GM13977 (cell line): ENCODE measurements at regions not wholly inside any gene's neighbourhood (a gene's known extent, or its start where the extent isn't known, plus 50 kb on each side); places are given as distances from the start of the nearest gene placed in this dataset.

Experiments used
- DNase-seq: peaks from one replicate; pipeline ENCODE4 v3.0.0; 2012; ENCODE audit warnings: low spot score
- CTCF ChIP-seq: IDR thresholded peaks from 2 replicates; pipeline ENCODE4 v1.5.1; 2012; ENCODE audit warnings: mild to moderate bottlenecking, control low read depth; ENCODE audit not compliant: insufficient read depth; ENCODE audit errors: extremely low read depth, missing control alignments
- in situ Hi-C: fragments of 300-500 bp; cut with MboI; formaldehyde crosslinking; loops from one replicate; pipeline ENCODE4 v1.12.0; 2022; ENCODE audit warnings: low sequenced_read_pairs, low pct_unique_long_range_greater_than_20kb, mixed read lengths, inconsistent platforms; ENCODE audit not compliant: unreplicated experiment

- no peak for TF ChIP-seq CTCF
- in situ Hi-C loops, result no loop called here
- no peak for DNase-seq
Observed at GRCh38 chr3:157844800-157845565, 261.2 kb downstream of the SHOX2 start.

- no peak for TF ChIP-seq CTCF
- in situ Hi-C loops, result no loop called here
Observed at GRCh38 chr3:157844216-157844615, 262.0 kb downstream of the SHOX2 start.

GRCh38 chr3:157841029-157841428, 265.2 kb downstream of the SHOX2 start:
- DNase-seq, result no peak
- in situ Hi-C loops, result no loop called here
- TF ChIP-seq CTCF, result no peak

More at GRCh38 chr3:157844216-157844615, 262.0 kb downstream of the SHOX2 start:
- no peak for DNase-seq

GRCh38 chr3:157840564-157840963, 265.7 kb downstream of the SHOX2 start:
- DNase-seq, result no peak
- in situ Hi-C loops, result no loop called here
- TF ChIP-seq CTCF, result no peak

GRCh38 chr3:157838457-157838856, 267.8 kb downstream of the SHOX2 start:
- DNase-seq, result no peak
- TF ChIP-seq CTCF, result no peak
- in situ Hi-C loops, result no loop called here

- TF ChIP-seq CTCF, result no peak
- in situ Hi-C loops, result no loop called here
- DNase-seq, result no peak
Observed at GRCh38 chr3:157837336-157837735, 268.9 kb downstream of the SHOX2 start.
